ENCODE measurements at regions not wholly inside any gene's neighbourhood (a gene's known extent, or its start where the extent isn't known, plus 50 kb on each side); places are given as distances from the start of the nearest gene placed in this dataset.

- ChIA-PET POLR2A (no interaction called here), CTCF (no interaction called here)
- H3K4me2 ChIP-seq, result no peak overlapping the region
These were observed 358.2 kb downstream of the SQOR start for GRCh38 chr15:45993072-45993471.

GRCh38 chr15:45993508-45993907 is 358.7 kb downstream of the SQOR start:
- TF ChIP-seq ZFP36 (IDR thresholded peaks at IDR 0.05; ENCODE audit: borderline replicate concordance, partially characterized antibody), result no peak
- TF ChIP-seq RARB (CRISPR knock-in tag; IDR thresholded peaks at IDR 0.05), result no peak
- no peak for TF ChIP-seq EHF (CRISPR knock-in tag; IDR thresholded peaks at IDR 0.05)
- TF ChIP-seq USF2 (IDR thresholded peaks at IDR 0.05), result no peak
- TF ChIP-seq EHMT2 (IDR thresholded peaks at IDR 0.05; ENCODE audit: low read depth), result no peak
- no peak for TF ChIP-seq ZNF302 (CRISPR knock-in tag; IDR thresholded peaks at IDR 0.05)
- TF ChIP-seq CHD2 (IDR thresholded peaks at IDR 0.05; ENCODE audit: low read length, partially characterized antibody), result no peak
- TF ChIP-seq E2F6 (IDR thresholded peaks at IDR 0.05; ENCODE audit: borderline replicate concordance, low read depth), result no peak
- no peak for TF ChIP-seq TFCP2L1 (CRISPR knock-in tag; IDR thresholded peaks at IDR 0.05)
- no peak for TF ChIP-seq BHLHE40 (IDR thresholded peaks at IDR 0.05; ENCODE audit: low read depth, low read length)
- POLR2A ChIA-PET, result no interaction called here
- no peak for FAIRE-seq

More at GRCh38 chr15:45993072-45993471, 358.2 kb downstream of the SQOR start:
- TF ChIP-seq NR3C1 (IDR thresholded peaks at IDR 0.05) (no peak), CTCF (IDR thresholded peaks at IDR 0.05) (no peak), CBX8 (IDR thresholded peaks at IDR 0.05) (no peak), HES2 (IDR thresholded peaks at IDR 0.05) (no peak)
- DNase-seq (ENCODE audit: low read depth in 1 of 2, low spot score in 1 of 2), result no peak
- no peaks in the 10 kb centered on the region for H3K4me1 ChIP-seq
- no peak overlapping the region for H3K4me3 ChIP-seq
- FAIRE-seq, result no peak
- no peaks in the 10 kb centered on the region for H3K9me3 ChIP-seq
- 0% methylated on average over 3 of the region's 3 CpGs for WGBS (ENCODE audit: missing lambda C conversion rate)
- no peak overlapping the region for H3K27ac ChIP-seq
- ATAC-seq, result no peak

GRCh38 chr15:45995800-45996199 is 361.0 kb downstream of the SQOR start:
- peak; percentile 47 for TF ChIP-seq MAFK (IDR thresholded peaks at IDR 0.05; ENCODE audit: partially characterized antibody)
- no peak for TF ChIP-seq MAZ (IDR thresholded peaks at IDR 0.05; ENCODE audit: borderline replicate concordance, low read depth, low read length)
- Histone ChIP-seq H3K4me2 (no peak overlapping the region), H3K9me3 (no peaks in the 10 kb centered on the region), H3K4me3 (no peak overlapping the region), H3K27ac (no peak overlapping the region), H3K4me1 (no peaks in the 10 kb centered on the region)
- ChIA-PET CTCF (interaction anchor here (0.7 kb wide), 1 partner anchor 1281 kb away, joined by 3 read pairs; no protein-coding TSS in a partner anchor), POLR2A (no interaction called here)
- ATAC-seq, result no peak
- no peak for DNase-seq (ENCODE audit: low read depth in 1 of 2, low spot score in 1 of 2)
- no peak for FAIRE-seq
- 14% methylated on average over 4 of the region's 4 CpGs for WGBS (ENCODE audit: missing lambda C conversion rate)

More at GRCh38 chr15:45993508-45993907, 358.7 kb downstream of the SQOR start:
- no peak for ATAC-seq
- no peaks in the 10 kb centered on the region for H3K9me3 ChIP-seq
- no peak for DNase-seq (ENCODE audit: low read depth in 1 of 2, low spot score in 1 of 2)
- no peaks in the 10 kb centered on the region for H3K4me1 ChIP-seq
- no peak overlapping the region for H3K27ac ChIP-seq
- H3K4me3 ChIP-seq, result no peak overlapping the region
- no peak overlapping the region for H3K4me2 ChIP-seq
- CTCF ChIA-PET, result no interaction called here

- Histone ChIP-seq H3K4me1 (no peaks in the 10 kb centered on the region), H3K9me3 (no peaks in the 10 kb centered on the region), H3K4me3 (no peak overlapping the region), H3K4me2 (no peak overlapping the region), H3K27ac (no peak overlapping the region)
- DNase-seq (ENCODE audit: low read depth in 1 of 2, low spot score in 1 of 2), result no peak
- no peak for FAIRE-seq
- CTCF ChIA-PET, result no interaction called here
- 29% methylated on average over 2 of the region's 3 CpGs for WGBS (ENCODE audit: missing lambda C conversion rate)
- POLR2A ChIA-PET, result no interaction called here
- no peak for TF ChIP-seq HOXA7 (CRISPR knock-in tag; IDR thresholded peaks at IDR 0.05)
- TF ChIP-seq HDAC2 (IDR thresholded peaks at IDR 0.05), result no peak
- no peak for TF ChIP-seq TFCP2L1 (CRISPR knock-in tag; IDR thresholded peaks at IDR 0.05)
- TF ChIP-seq BHLHE40 (IDR thresholded peaks at IDR 0.05; ENCODE audit: low read depth, low read length), result no peak
- TF ChIP-seq JUN (IDR thresholded peaks at IDR 0.05), result no peak
- no peak for TF ChIP-seq SMC3 (IDR thresholded peaks at IDR 0.05)
- TF ChIP-seq NR3C1 (IDR thresholded peaks at IDR 0.05), result no peak
- TF ChIP-seq EHMT2 (IDR thresholded peaks at IDR 0.05; ENCODE audit: low read depth), result no peak
- TF ChIP-seq POLR2AphosphoS2 (conservative IDR thresholded peaks at IDR 0.05; ENCODE audit: low read length), result no peak
- TF ChIP-seq MAZ (IDR thresholded peaks at IDR 0.05; ENCODE audit: borderline replicate concordance, low read depth, low read length), result no peak
- no peak for TF ChIP-seq PHF8 (IDR thresholded peaks at IDR 0.05; ENCODE audit: borderline replicate concordance, low read depth)
- no peak for TF ChIP-seq GATA3 (IDR thresholded peaks at IDR 0.05; ENCODE audit: borderline replicate concordance)
- no peak for TF ChIP-seq ZFP36 (IDR thresholded peaks at IDR 0.05; ENCODE audit: borderline replicate concordance, partially characterized antibody)
- no peak for TF ChIP-seq CBX2 (IDR thresholded peaks at IDR 0.05; ENCODE audit: borderline replicate concordance, low read depth)
- no peak for TF ChIP-seq USF2 (IDR thresholded peaks at IDR 0.05)
- no peak for ATAC-seq
These were observed 379.7 kb downstream of the SQOR start for GRCh38 chr15:46014532-46014931.

Measured in A549 (cell line).